Stomach (tissue), 4 donors: ENCODE measurements at regions not wholly inside any gene's neighbourhood (a gene's known extent, or its start where the extent isn't known, plus 50 kb on each side); places are given as distances from the start of the nearest gene placed in this dataset.

Source experiments
- CTCF ChIP-seq, 7 experiments: fragments of 450-650 bp in 4 of 7; fragments of 200-600 bp in 3 of 7; sonication (generic) in 3 of 7; IDR thresholded peaks; one replicate each; pipeline ENCODE4 v1.5.1; 2016 to 2019; ENCODE audit warnings: antibody characterized with exemption in 7 of 7, control low read depth in 2 of 7, mild to moderate bottlenecking in 1 of 7
- EP300 ChIP-seq: sonication (generic); formaldehyde crosslinking; IDR thresholded peaks from one replicate; pipeline ENCODE4 v1.6.1; 2017; ENCODE audit warnings: antibody characterized with exemption
- POLR2A ChIP-seq, 4 donors: fragments of 450-650 bp; IDR thresholded peaks; one replicate each; pipeline ENCODE4 v1.6.1; 2016; ENCODE audit warnings: antibody characterized with exemption in 4 of 4, control low read depth in 2 of 4, mild to moderate bottlenecking in 1 of 4, moderate library complexity in 1 of 4
- POLR2AphosphoS5 ChIP-seq, 3 donors: sonication (generic); formaldehyde crosslinking; IDR thresholded peaks; one replicate each; pipeline ENCODE4 v1.6.1; 2016; ENCODE audit warnings: antibody characterized with exemption in 3 of 3

DNA sequence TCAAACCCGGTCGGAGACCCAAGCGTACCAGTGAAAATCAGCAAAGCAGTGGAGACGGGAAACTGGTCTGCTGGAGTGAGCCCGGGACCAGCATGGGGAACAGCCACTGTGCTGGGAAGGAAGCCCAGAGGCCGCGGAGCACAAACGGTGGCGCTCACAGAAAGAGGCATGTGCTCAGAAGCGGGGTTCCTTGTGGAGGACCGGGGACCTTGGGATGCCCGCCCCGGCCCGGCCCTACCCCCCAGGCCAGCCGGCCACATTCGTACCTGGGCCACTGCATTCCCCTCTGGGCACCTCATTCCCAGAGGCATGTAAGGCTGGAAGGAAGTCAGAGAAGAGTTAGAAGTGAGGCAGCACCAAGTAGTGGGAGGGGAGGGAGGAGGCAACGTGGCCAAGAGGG, 79.3 kb downstream of the RFLNA start:
- no peak for TF ChIP-seq POLR2A (IDR thresholded peaks at IDR 0.05)
- no peak for TF ChIP-seq CTCF (IDR thresholded peaks at IDR 0.05)
- TF ChIP-seq EP300: no peak
- TF ChIP-seq POLR2AphosphoS5 (IDR thresholded peaks at IDR 0.05): no peak
